ENCODE measurements at regions not wholly inside any gene's neighbourhood (a gene's known extent, or its start where the extent isn't known, plus 50 kb on each side); places are given as distances from the start of the nearest gene placed in this dataset.

DNA sequence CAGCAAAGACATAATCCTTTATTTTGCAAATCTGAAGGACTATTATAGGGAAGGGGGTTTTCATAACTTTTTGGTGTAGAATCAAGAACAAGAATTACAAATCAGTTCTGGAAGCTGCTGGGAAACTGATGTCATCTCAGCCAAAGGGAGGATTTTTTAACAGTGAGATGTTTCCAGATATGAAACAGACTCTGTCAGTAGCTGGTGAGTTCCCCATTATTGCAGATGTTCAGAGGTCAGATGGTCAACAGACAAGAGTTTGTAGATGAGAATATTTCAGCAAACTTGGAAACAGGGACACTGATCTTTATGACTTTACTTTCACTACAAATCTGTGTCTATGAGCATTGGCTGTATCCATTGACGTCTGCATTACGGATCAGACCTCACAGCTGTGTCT, 71.9 kb upstream of the LPP start:
- TF ChIP-seq POLR2AphosphoS5 (IDR thresholded peaks at IDR 0.05; ENCODE audit: low read depth, low read length) (no peak), TAF1 (IDR thresholded peaks at IDR 0.05; ENCODE audit: borderline replicate concordance, insufficient read depth, low read length) (no peak), REST (IDR thresholded peaks at IDR 0.05; ENCODE audit: insufficient read depth in 1 of 2, low read depth in 2 of 2, low read length in 2 of 2) (no peak), FOXP2 (optimal IDR thresholded peaks at IDR 0.05; ENCODE audit: borderline replicate concordance, extremely low read depth, extremely low read length, insufficient read depth) (no peak)

All from PFSK-1 (cell line).